Liver (tissue), 3 donors: ENCODE measurements at regions not wholly inside any gene's neighbourhood (a gene's known extent, or its start where the extent isn't known, plus 50 kb on each side); places are given as distances from the start of the nearest gene placed in this dataset.

Experiments
- ATF3 ChIP-seq: IDR thresholded peaks from 2 replicates; pipeline ENCODE4 v1.6.1; 2016; ENCODE audit warnings: antibody characterized with exemption
- CTCF ChIP-seq: fragments of 150-350 bp; IDR thresholded peaks from 2 replicates; pipeline ENCODE4 v1.5.1; 2017; ENCODE audit warnings: improper control_type of control experiment, low read depth, low read length; ENCODE audit not compliant: missing input control
- EGR1 ChIP-seq, 2 donors: IDR thresholded peaks; 2 replicates each; pipeline ENCODE4 v1.6.1; 2016 to 2018; ENCODE audit warnings: antibody characterized with exemption in 2 of 2, low read depth in 2 of 2
- FOXA1 ChIP-seq: IDR thresholded peaks from 2 replicates; pipeline ENCODE4 v1.6.1; 2016; ENCODE audit warnings: antibody characterized with exemption
- JUND ChIP-seq, 2 donors: IDR thresholded peaks; 2 replicates each; pipeline ENCODE4 v1.6.1; 2016; ENCODE audit warnings: antibody characterized with exemption in 2 of 2
- MAX ChIP-seq: IDR thresholded peaks from 2 replicates; pipeline ENCODE4 v1.6.1; 2016; ENCODE audit warnings: antibody characterized with exemption
- NR2F2 ChIP-seq: IDR thresholded peaks from 2 replicates; pipeline ENCODE4 v1.6.1; 2016; ENCODE audit warnings: antibody characterized with exemption
- RAD21 ChIP-seq, 2 donors: IDR thresholded peaks; 2 replicates each; pipeline ENCODE4 v1.6.1; 2016; ENCODE audit warnings: antibody characterized with exemption in 2 of 2, mild to moderate bottlenecking in 2 of 2
- RXRA ChIP-seq, 2 donors: IDR thresholded peaks; 2 replicates each; pipeline ENCODE4 v1.6.1; 2017 to 2018; ENCODE audit warnings: antibody characterized with exemption in 2 of 2, mild to moderate bottlenecking in 1 of 2
- ZBTB33 ChIP-seq: IDR thresholded peaks from 2 replicates; pipeline ENCODE4 v1.6.1; 2016; ENCODE audit warnings: antibody characterized with exemption
- donor health status: healthy.
- donor health status: healthy.

- TF ChIP-seq CTCF (no peak), MAX (no peak), EGR1 (IDR thresholded peaks at IDR 0.05; ENCODE audit: low read depth in 2 of 2) (no peak), JUND (IDR thresholded peaks at IDR 0.05) (no peak), ATF3 (no peak), RAD21 (IDR thresholded peaks at IDR 0.05) (no peak), NR2F2 (no peak), ZBTB33 (no peak), FOXA1 (no peak), RXRA (IDR thresholded peaks at IDR 0.05) (no peak)
Measured at GRCh38 chr3:139213936-139214335, 129.9 kb upstream of the MRPS22 start.
